Stimulated activated CD4-positive, alpha-beta T cell treated with anti-CD3 and anti-CD28 coated beads, Interleukin-15, amount 100 ng/mL, for 24 hours (primary cell): ENCODE measurements at regions not wholly inside any gene's neighbourhood (a gene's known extent, or its start where the extent isn't known, plus 50 kb on each side); places are given as distances from the start of the nearest gene placed in this dataset.
A peak's percentile ranks its signal among the peaks of the same experiment; 100 is the strongest.
"Not testable (repeated sequence)": the region's sequence is repeated elsewhere in the genome, so short reads cannot be mapped to it uniquely, and the experiment has no call there.

Experiments
- DNase-seq: peaks from one replicate; pipeline ENCODE4 v3.0.0-alpha.2; 2020

GRCh38 chr1:38746941-38747600 lies 112.5 kb downstream of the RRAGC start:
- DNase-seq = no peak

GRCh38 chr1:38746402-38746935 lies 113.1 kb downstream of the RRAGC start:
- no peak for DNase-seq

GRCh38 chr1:38745476-38746401 lies 113.8 kb downstream of the RRAGC start:
- peak; percentile 1 for DNase-seq

- DNase-seq = no peak
Measured at GRCh38 chr1:38744452-38745350, 114.9 kb downstream of the RRAGC start.

GRCh38 chr1:38743184-38743583 lies 116.4 kb downstream of the RRAGC start:
- DNase-seq = no peak

- no peak for DNase-seq
Measured at GRCh38 chr1:38741341-38741740, 118.2 kb downstream of the RRAGC start.

- no peak for DNase-seq
Measured at GRCh38 chr1:38740487-38740886, 119.1 kb downstream of the RRAGC start.

GRCh38 chr1:38738207-38738606 lies 121.4 kb downstream of the RRAGC start:
- DNase-seq = no peak

- no peak for DNase-seq
Measured at GRCh38 chr1:38736399-38736798, 123.2 kb downstream of the RRAGC start.

- DNase-seq = no peak
Measured at GRCh38 chr1:38735651-38736161, 123.9 kb downstream of the RRAGC start.

GRCh38 chr1:38733761-38734160 lies 125.8 kb downstream of the RRAGC start:
- DNase-seq = no peak

GRCh38 chr1:38730511-38731397 lies 128.8 kb downstream of the RRAGC start:
- DNase-seq = no peak

GRCh38 chr1:38728585-38728908 lies 131.0 kb downstream of the RRAGC start:
- no peak for DNase-seq

GRCh38 chr1:38727684-38728584 lies 131.6 kb downstream of the RRAGC start:
- DNase-seq = peak; percentile 3

- not testable (repeated sequence) for DNase-seq
Measured at GRCh38 chr1:38725321-38725961, 134.1 kb downstream of the RRAGC start.

- no peak for DNase-seq
Measured at GRCh38 chr1:38724160-38725131, 135.1 kb downstream of the RRAGC start.

- DNase-seq = no peak
Measured at GRCh38 chr1:38721816-38722215, 137.8 kb downstream of the RRAGC start.

- no peak for DNase-seq
Measured at GRCh38 chr1:38719880-38720279, 139.7 kb downstream of the RRAGC start.

GRCh38 chr1:38718031-38718430 lies 141.5 kb downstream of the RRAGC start:
- DNase-seq = no peak
